22Rv1 (cell line): ENCODE measurements at regions not wholly inside any gene's neighbourhood (a gene's known extent, or its start where the extent isn't known, plus 50 kb on each side); places are given as distances from the start of the nearest gene placed in this dataset.

ENCODE experiments used
- CTCF ChIP-seq: fragments of 450-650 bp; IDR thresholded peaks from 2 replicates; pipeline ENCODE4 v1.5.1; 2017; ENCODE audit warnings: mild to moderate bottlenecking
- ZFX ChIP-seq: fragments of 450-650 bp; IDR thresholded peaks from 2 replicates; pipeline ENCODE4 v1.6.1; 2017; ENCODE audit warnings: antibody characterized with exemption, borderline replicate concordance

DNA sequence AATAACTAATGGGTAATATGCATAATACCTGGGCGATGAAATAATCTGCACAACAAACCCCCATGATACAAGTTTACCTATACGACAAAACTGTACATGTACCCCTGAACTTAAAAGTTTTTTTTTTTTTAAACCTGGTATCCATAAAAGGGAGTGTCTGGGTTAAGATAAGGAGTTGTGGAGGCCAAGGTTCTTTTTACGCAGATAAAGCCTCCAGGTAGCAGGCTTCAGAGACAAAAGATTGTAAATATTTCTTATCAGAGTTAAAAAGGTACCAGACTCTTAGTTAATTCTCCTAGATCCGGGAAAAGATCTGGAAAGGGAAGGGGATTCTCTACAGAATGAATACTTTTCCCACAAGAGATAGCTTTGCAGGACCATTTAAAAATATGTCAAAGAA lies 259.4 kb upstream of the SSTR1 start:
- TF ChIP-seq CTCF (no peak), ZFX (no peak)
